Ectodermal cell (in vitro differentiated cells): ENCODE measurements at regions not wholly inside any gene's neighbourhood (a gene's known extent, or its start where the extent isn't known, plus 50 kb on each side); places are given as distances from the start of the nearest gene placed in this dataset.

Experiments used
- H3K27ac ChIP-seq: 2 replicates; pipeline ENCODE4 v1.7.0; 2013; ENCODE audit warnings: mild to moderate bottlenecking, low read depth, low read length; ENCODE audit not compliant: insufficient read depth, poor library complexity, severe bottlenecking
- H3K27me3 ChIP-seq: 2 replicates; pipeline ENCODE4 v1.7.0; 2013; ENCODE audit warnings: mild to moderate bottlenecking, low read length; ENCODE audit not compliant: insufficient read depth, control insufficient read depth, poor library complexity, severe bottlenecking
- H3K36me3 ChIP-seq: one replicate; pipeline ENCODE4 v1.7.0; 2013; ENCODE audit warnings: low read length; ENCODE audit not compliant: control insufficient read depth, insufficient read depth
- H3K4me1 ChIP-seq: one replicate; pipeline ENCODE4 v1.7.0; 2013; ENCODE audit warnings: low read length; ENCODE audit not compliant: control insufficient read depth, insufficient read depth
- H3K4me3 ChIP-seq: 2 replicates; pipeline ENCODE4 v1.7.0; 2013; ENCODE audit warnings: low read depth, low read length, control low read depth; ENCODE audit not compliant: insufficient read depth
- H3K9me3 ChIP-seq: 2 replicates; pipeline ENCODE4 v1.7.0; 2013; ENCODE audit warnings: mild to moderate bottlenecking, low read length, moderate library complexity; ENCODE audit not compliant: control insufficient read depth
- WGBS, 2 experiments: methylation state at CpG; one replicate each; pipeline ENCODE4 v1.1.7; 2013; ENCODE audit warnings: missing lambda C conversion rate in 2 of 2; 5-methylcytosine and 5-hydroxymethylcytosine counted together

- Histone ChIP-seq H3K36me3 (no peaks in the 10 kb centered on the region), H3K27me3 (no peaks in the 10 kb centered on the region), H3K4me3 (no peak overlapping the region), H3K27ac (no peak overlapping the region), H3K9me3 (no peaks in the 10 kb centered on the region), H3K4me1 (peaks cover 6% of the 10 kb centered on the region)
- 95 to 97% methylated on average over 6 of the region's 6 CpGs for WGBS, 2 experiments
Measured at GRCh38 chr3:197431346-197431910, 124.3 kb downstream of the BDH1 start.

- Histone ChIP-seq H3K27ac (no peak overlapping the region), H3K27me3 (no peaks in the 10 kb centered on the region), H3K36me3 (no peaks in the 10 kb centered on the region), H3K4me3 (no peak overlapping the region), H3K4me1 (peaks cover 6% of the 10 kb centered on the region), H3K9me3 (no peaks in the 10 kb centered on the region)
- WGBS, 2 experiments = 95 to 100% methylated on average over 1 of the region's 1 CpG
Measured at GRCh38 chr3:197430934-197431333, 124.8 kb downstream of the BDH1 start.

- no peaks in the 10 kb centered on the region for H3K9me3 ChIP-seq
- no peaks in the 10 kb centered on the region for H3K27me3 ChIP-seq
- 91 to 94% methylated on average over 7 of the region's 7 CpGs for WGBS, 2 experiments
- H3K4me3 ChIP-seq = no peak overlapping the region
- H3K27ac ChIP-seq = no peak overlapping the region
- peaks cover 6% of the 10 kb centered on the region for H3K4me1 ChIP-seq
- no peaks in the 10 kb centered on the region for H3K36me3 ChIP-seq
Measured at GRCh38 chr3:197430502-197430901, 125.3 kb downstream of the BDH1 start.

- Histone ChIP-seq H3K4me1 (peaks cover 8% of the 10 kb centered on the region), H3K4me3 (no peak overlapping the region), H3K9me3 (no peaks in the 10 kb centered on the region), H3K36me3 (no peaks in the 10 kb centered on the region), H3K27me3 (no peaks in the 10 kb centered on the region), H3K27ac (no peak overlapping the region)
- 80% methylated on average over 7 of the region's 7 CpGs for WGBS, 2 experiments
Measured at GRCh38 chr3:197428952-197429351, 126.8 kb downstream of the BDH1 start.

- Histone ChIP-seq H3K4me1 (peaks cover 8% of the 10 kb centered on the region), H3K27ac (no peak overlapping the region), H3K9me3 (no peaks in the 10 kb centered on the region), H3K36me3 (no peaks in the 10 kb centered on the region), H3K4me3 (no peak overlapping the region), H3K27me3 (no peaks in the 10 kb centered on the region)
- 76 to 79% methylated on average over 10 of the region's 10 CpGs for WGBS, 2 experiments
Measured at GRCh38 chr3:197428117-197428801, 127.5 kb downstream of the BDH1 start.

GRCh38 chr3:197427021-197427420 is 128.6 kb upstream of the DLG1 start:
- WGBS, 2 experiments = 94 to 95% methylated on average over 8 of the region's 8 CpGs
- H3K4me1 ChIP-seq = peaks cover 8% of the 10 kb centered on the region
- H3K4me3 ChIP-seq = no peak overlapping the region
- H3K27ac ChIP-seq = no peak overlapping the region
- H3K27me3 ChIP-seq = no peaks in the 10 kb centered on the region
- H3K36me3 ChIP-seq = no peaks in the 10 kb centered on the region
- no peaks in the 10 kb centered on the region for H3K9me3 ChIP-seq

- Histone ChIP-seq H3K27ac (no peak overlapping the region), H3K4me3 (no peak overlapping the region), H3K27me3 (no peaks in the 10 kb centered on the region), H3K4me1 (peaks cover 8% of the 10 kb centered on the region), H3K9me3 (no peaks in the 10 kb centered on the region), H3K36me3 (no peaks in the 10 kb centered on the region)
- WGBS, 2 experiments = 92 to 94% methylated on average over 6 of the region's 6 CpGs
Measured at GRCh38 chr3:197426121-197426566, 127.7 kb upstream of the DLG1 start.

- no peak overlapping the region for H3K27ac ChIP-seq
- H3K9me3 ChIP-seq = no peaks in the 10 kb centered on the region
- no peaks in the 10 kb centered on the region for H3K36me3 ChIP-seq
- peaks cover 8% of the 10 kb centered on the region for H3K4me1 ChIP-seq
- WGBS, 2 experiments = 93 to 97% methylated on average over 14 of the region's 14 CpGs
- no peak overlapping the region for H3K4me3 ChIP-seq
- no peaks in the 10 kb centered on the region for H3K27me3 ChIP-seq
Measured at GRCh38 chr3:197425485-197426120, 127.2 kb upstream of the DLG1 start.

GRCh38 chr3:197424674-197425484 is 126.5 kb upstream of the DLG1 start:
- 89 to 92% methylated on average over 14 of the region's 14 CpGs for WGBS, 2 experiments
- peaks cover 8% of the 10 kb centered on the region for H3K4me1 ChIP-seq
- no peaks in the 10 kb centered on the region for H3K9me3 ChIP-seq
- H3K4me3 ChIP-seq = no peak overlapping the region
- no peak overlapping the region for H3K27ac ChIP-seq
- no peaks in the 10 kb centered on the region for H3K27me3 ChIP-seq
- H3K36me3 ChIP-seq = no peaks in the 10 kb centered on the region

GRCh38 chr3:197424266-197424665 is 125.9 kb upstream of the DLG1 start:
- Histone ChIP-seq H3K27ac (no peak overlapping the region), H3K9me3 (no peaks in the 10 kb centered on the region), H3K4me3 (no peak overlapping the region), H3K4me1 (peaks cover 8% of the 10 kb centered on the region), H3K27me3 (no peaks in the 10 kb centered on the region), H3K36me3 (no peaks in the 10 kb centered on the region)
- 92 to 94% methylated on average over 11 of the region's 11 CpGs for WGBS, 2 experiments
